ENCODE measurements at regions not wholly inside any gene's neighbourhood (a gene's known extent, or its start where the extent isn't known, plus 50 kb on each side); places are given as distances from the start of the nearest gene placed in this dataset.
A peak's percentile ranks its signal among the peaks of the same experiment; 100 is the strongest.

DNA sequence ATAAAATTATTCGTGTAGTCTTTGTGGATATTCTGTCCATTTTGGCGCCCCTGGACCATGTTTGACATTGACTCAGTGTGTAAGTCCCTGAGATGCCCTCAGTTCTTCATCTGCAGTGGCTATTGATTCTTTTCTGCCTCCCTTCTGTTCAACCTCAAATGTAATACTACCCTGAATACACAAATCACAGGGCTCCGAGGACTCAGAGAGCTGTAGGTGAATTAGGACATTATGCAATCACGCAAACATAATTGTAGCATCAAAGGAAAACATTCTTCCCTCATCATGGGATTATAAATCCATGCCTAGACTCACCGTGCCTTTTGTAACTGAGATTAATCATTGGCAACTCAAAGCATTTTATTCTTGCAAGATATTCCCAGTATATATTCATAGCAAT lies 161.4 kb upstream of the PACRGL start:
- Histone ChIP-seq H3K4me3 (no peak overlapping the region), H3K36me3 (no peaks in the 10 kb centered on the region), H3K4me1 (no peaks in the 10 kb centered on the region), H3K27ac (no peak overlapping the region), H3K27me3 (no peaks in the 10 kb centered on the region), H3K9me3 (no peaks in the 10 kb centered on the region)
- TF ChIP-seq, protein P1, sequence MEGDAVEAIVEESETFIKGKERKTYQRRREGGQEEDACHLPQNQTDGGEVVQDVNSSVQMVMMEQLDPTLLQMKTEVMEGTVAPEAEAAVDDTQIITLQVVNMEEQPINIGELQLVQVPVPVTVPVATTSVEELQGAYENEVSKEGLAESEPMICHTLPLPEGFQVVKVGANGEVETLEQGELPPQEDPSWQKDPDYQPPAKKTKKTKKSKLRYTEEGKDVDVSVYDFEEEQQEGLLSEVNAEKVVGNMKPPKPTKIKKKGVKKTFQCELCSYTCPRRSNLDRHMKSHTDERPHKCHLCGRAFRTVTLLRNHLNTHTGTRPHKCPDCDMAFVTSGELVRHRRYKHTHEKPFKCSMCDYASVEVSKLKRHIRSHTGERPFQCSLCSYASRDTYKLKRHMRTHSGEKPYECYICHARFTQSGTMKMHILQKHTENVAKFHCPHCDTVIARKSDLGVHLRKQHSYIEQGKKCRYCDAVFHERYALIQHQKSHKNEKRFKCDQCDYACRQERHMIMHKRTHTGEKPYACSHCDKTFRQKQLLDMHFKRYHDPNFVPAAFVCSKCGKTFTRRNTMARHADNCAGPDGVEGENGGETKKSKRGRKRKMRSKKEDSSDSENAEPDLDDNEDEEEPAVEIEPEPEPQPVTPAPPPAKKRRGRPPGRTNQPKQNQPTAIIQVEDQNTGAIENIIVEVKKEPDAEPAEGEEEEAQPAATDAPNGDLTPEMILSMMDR (IDR thresholded peaks at IDR 0.05) = no peak
- ATAC-seq (no peak), DNase-seq (no peak)
- intact Hi-C loops (cut with DNase I) = no loop called here

DNA sequence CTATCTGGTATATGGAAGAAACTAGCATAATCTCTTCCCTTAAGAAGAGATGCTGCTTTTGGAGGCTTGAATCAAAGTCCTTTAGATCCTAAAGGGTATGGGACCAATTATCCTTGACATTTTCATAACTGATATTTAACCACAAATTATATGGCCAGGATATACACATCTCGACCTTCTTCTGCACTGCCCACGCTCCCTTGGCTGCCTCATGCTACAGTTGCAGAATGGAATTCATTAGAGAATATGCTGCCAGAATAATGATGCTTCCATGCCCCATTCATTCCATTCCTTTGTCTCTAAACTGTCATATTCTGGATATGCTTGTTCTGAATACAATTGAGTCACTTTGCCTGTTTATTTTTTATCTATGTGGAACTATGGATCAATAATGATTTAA lies 157.1 kb upstream of the PACRGL start:
- ATAC-seq (no peak), DNase-seq (no peak)
- H3K36me3 ChIP-seq = no peaks in the 10 kb centered on the region
- TF ChIP-seq, protein P1 (IDR thresholded peaks at IDR 0.05) = no peak
- H3K4me3 ChIP-seq = no peak overlapping the region
- no peaks in the 10 kb centered on the region for H3K9me3 ChIP-seq
- no peaks in the 10 kb centered on the region for H3K27me3 ChIP-seq
- H3K27ac ChIP-seq = no peak overlapping the region
- H3K4me1 ChIP-seq = no peaks in the 10 kb centered on the region
- intact Hi-C loops (cut with DNase I) = no loop called here

DNA sequence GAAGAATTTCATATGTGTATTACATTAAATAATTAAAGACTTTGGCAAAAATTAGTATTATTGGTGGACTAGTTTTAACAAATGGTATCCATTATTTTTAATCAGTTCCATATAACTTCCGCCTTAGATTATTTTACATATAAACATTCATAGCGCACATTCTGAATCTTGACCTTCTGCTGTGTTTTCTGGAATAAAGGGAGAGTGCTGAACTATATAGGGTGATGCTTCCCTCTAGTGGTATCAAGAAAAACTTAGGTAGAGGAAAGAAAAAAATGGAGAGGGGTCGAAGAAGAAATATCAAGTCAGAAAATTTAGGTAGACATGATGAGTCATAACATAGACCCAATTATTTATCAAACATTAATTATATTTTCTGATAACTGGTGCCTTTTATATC lies 155.6 kb upstream of the PACRGL start:
- DNase-seq = no peak
- TF ChIP-seq, protein P1 (IDR thresholded peaks at IDR 0.05) = peak; percentile 46
- Histone ChIP-seq H3K4me3 (no peak overlapping the region), H3K27me3 (no peaks in the 10 kb centered on the region), H3K27ac (no peak overlapping the region), H3K9me3 (no peaks in the 10 kb centered on the region), H3K4me1 (no peaks in the 10 kb centered on the region), H3K36me3 (no peaks in the 10 kb centered on the region)
- intact Hi-C loops (cut with DNase I) = no loop called here
- peak; percentile 25 for ATAC-seq

DNA sequence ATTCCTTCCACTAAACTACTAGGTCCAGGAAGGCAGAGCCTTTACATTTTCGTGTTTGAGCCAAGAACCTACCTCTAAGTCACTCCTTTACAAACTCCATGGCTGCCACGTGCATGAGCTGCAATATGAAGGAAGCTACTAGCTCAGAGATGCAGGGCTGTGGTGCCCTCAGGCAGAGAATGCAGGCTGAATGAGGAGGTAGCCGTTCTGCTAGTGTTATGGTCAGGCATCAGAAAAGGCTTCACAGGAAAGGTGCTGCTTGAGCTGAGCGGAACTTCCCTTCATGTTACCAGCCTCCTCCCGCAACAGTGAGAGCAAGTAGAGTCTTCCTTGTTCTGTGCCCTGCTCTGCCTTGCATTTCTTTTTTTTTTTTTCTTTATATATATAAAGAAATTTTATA lies 148.3 kb upstream of the PACRGL start:
- intact Hi-C loops (cut with DNase I) = no loop called here
- H3K36me3 ChIP-seq = no peaks in the 10 kb centered on the region
- no peaks in the 10 kb centered on the region for H3K9me3 ChIP-seq
- TF ChIP-seq, protein P1 (IDR thresholded peaks at IDR 0.05) = no peak
- no peak overlapping the region for H3K4me3 ChIP-seq
- DNase-seq (no peak), ATAC-seq (no peak)
- no peaks in the 10 kb centered on the region for H3K27me3 ChIP-seq
- no peak overlapping the region for H3K27ac ChIP-seq
- H3K4me1 ChIP-seq = no peaks in the 10 kb centered on the region

DNA sequence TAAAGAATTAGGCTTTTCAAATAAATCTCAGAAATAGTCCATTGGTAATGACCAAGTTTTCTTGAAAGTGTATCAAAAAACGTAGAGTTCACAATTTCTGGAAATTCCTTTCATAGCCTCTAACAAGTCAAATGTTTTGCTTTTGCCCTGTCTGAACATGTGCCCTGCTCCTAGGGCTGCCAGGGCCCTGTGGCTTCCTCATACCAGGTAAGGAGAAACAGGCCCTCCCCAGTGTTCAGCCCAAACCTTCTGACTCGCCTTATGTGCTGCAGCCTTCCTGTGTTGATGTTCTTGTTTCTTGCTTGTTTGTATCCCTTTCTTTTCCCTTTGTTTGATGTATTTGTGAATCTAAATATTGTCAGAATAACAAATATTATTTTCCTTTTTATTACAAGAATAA lies 146.1 kb upstream of the PACRGL start:
- H3K27ac ChIP-seq = no peak overlapping the region
- H3K4me1 ChIP-seq = no peaks in the 10 kb centered on the region
- peaks cover 7% of the 10 kb centered on the region for H3K36me3 ChIP-seq
- no peak for DNase-seq
- H3K27me3 ChIP-seq = no peaks in the 10 kb centered on the region
- intact Hi-C loops (cut with DNase I) = no loop called here
- TF ChIP-seq, protein P1 (IDR thresholded peaks at IDR 0.05) = no peak
- ATAC-seq = no peak
- no peaks in the 10 kb centered on the region for H3K9me3 ChIP-seq
- H3K4me3 ChIP-seq = no peak overlapping the region

DNA sequence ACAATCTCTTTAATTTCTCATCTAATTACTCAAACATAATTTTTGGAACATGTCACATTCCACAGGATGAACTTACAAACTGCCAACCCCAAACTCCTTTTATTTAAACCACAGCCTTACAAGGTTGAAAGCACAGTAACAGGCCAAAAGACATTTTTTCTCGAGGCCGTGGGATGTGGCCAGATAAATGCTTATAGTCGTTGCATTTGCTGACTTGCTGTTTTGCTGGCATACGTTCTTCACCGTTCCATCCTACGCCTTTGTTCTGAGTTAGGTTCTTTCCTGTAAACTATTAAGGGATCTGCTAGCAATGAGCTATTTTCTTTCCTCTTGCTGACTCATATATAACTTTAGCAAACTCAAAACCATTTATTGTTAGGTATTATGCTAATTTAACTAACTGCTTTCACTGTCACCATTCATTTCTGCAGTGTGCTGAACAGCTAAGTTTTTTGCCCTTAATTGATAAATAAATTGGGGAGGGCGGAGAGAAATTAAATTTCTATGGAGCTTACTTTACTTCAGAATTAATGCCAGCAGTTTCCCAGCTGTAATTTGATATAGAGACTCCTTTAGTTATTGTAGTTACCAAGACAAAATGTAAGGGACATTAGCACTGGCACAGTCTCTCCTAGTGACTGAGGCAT lies 135.1 kb upstream of the PACRGL start:
- TF ChIP-seq, protein P1 (IDR thresholded peaks at IDR 0.05) = no peak
- H3K9me3 ChIP-seq = no peaks in the 10 kb centered on the region
- DNase-seq = no peak

More for the DNA sequence above, 135.1 kb upstream of the PACRGL start:
- intact Hi-C loops (cut with DNase I) = no loop called here
- Histone ChIP-seq H3K4me1 (no peaks in the 10 kb centered on the region), H3K27me3 (no peaks in the 10 kb centered on the region), H3K4me3 (no peak overlapping the region), H3K36me3 (peaks cover 4% of the 10 kb centered on the region), H3K27ac (no peak overlapping the region)
- ATAC-seq = no peak
